ENCODE measurements at regions not wholly inside any gene's neighbourhood (a gene's known extent, or its start where the extent isn't known, plus 50 kb on each side); places are given as distances from the start of the nearest gene placed in this dataset.

DNA sequence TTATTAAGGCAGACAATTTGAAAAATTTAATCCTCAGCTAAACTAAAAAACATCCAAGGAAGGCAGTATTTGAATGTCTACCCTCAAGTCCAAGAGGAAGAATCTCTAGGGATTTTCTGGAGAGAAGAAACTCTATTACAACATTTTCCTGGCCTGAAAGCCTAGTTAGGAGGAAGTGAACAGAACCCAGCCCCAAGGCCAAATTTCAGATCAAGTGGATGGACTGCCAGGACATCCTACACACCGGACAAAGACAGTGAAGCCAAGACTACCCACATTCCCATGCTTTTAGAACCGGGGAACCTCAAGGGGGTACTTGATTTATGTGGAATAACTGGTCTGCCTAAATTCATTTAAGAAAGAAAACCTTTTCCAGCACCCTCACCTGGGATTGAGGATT is 108.9 kb upstream of the MEOX2 start:
- TF ChIP-seq, protein P1, sequence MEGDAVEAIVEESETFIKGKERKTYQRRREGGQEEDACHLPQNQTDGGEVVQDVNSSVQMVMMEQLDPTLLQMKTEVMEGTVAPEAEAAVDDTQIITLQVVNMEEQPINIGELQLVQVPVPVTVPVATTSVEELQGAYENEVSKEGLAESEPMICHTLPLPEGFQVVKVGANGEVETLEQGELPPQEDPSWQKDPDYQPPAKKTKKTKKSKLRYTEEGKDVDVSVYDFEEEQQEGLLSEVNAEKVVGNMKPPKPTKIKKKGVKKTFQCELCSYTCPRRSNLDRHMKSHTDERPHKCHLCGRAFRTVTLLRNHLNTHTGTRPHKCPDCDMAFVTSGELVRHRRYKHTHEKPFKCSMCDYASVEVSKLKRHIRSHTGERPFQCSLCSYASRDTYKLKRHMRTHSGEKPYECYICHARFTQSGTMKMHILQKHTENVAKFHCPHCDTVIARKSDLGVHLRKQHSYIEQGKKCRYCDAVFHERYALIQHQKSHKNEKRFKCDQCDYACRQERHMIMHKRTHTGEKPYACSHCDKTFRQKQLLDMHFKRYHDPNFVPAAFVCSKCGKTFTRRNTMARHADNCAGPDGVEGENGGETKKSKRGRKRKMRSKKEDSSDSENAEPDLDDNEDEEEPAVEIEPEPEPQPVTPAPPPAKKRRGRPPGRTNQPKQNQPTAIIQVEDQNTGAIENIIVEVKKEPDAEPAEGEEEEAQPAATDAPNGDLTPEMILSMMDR (conservative IDR thresholded peaks at IDR 0.05; ENCODE audit: low read depth, low read length): no peak
- TF ChIP-seq EZH2 (IDR thresholded peaks at IDR 0.05; ENCODE audit: borderline replicate concordance, low read depth, low read length, poor library complexity, severe bottlenecking): no peak

All from A673 (cell line).